ENCODE measurements at regions not wholly inside any gene's neighbourhood (a gene's known extent, or its start where the extent isn't known, plus 50 kb on each side); places are given as distances from the start of the nearest gene placed in this dataset.

GRCh38 chr9:86807367-86807976 is 139.8 kb downstream of the GAS1 start:
- Histone ChIP-seq H3K36me3 (ENCODE audit: control insufficient read depth, insufficient read depth, low read length) (no peaks in the 10 kb centered on the region), H3K4me1 (ENCODE audit: control insufficient read depth, insufficient read depth, low read length) (no peaks in the 10 kb centered on the region), H3K9me3 (ENCODE audit: control insufficient read depth, low read length) (no peaks in the 10 kb centered on the region), H3K27me3 (ENCODE audit: control insufficient read depth, insufficient read depth, low read length) (no peaks in the 10 kb centered on the region), H3K4me3 (ENCODE audit: low read length) (no peak overlapping the region), H3K9ac (ENCODE audit: low read length) (no peak overlapping the region)

GRCh38 chr9:86804011-86804410 is 143.3 kb downstream of the GAS1 start:
- no peaks in the 10 kb centered on the region for H3K27me3 ChIP-seq (ENCODE audit: control insufficient read depth, insufficient read depth, low read length)
- H3K4me1 ChIP-seq (ENCODE audit: control insufficient read depth, insufficient read depth, low read length): no peaks in the 10 kb centered on the region
- H3K9me3 ChIP-seq (ENCODE audit: control insufficient read depth, low read length): no peaks in the 10 kb centered on the region
- H3K36me3 ChIP-seq (ENCODE audit: control insufficient read depth, insufficient read depth, low read length): no peaks in the 10 kb centered on the region
- no peak overlapping the region for H3K9ac ChIP-seq (ENCODE audit: low read length)
- H3K4me3 ChIP-seq (ENCODE audit: low read length): no peak overlapping the region

GRCh38 chr9:86802900-86803673 is 144.2 kb downstream of the GAS1 start:
- Histone ChIP-seq H3K27me3 (ENCODE audit: control insufficient read depth, insufficient read depth, low read length) (no peaks in the 10 kb centered on the region), H3K4me1 (ENCODE audit: control insufficient read depth, insufficient read depth, low read length) (no peaks in the 10 kb centered on the region), H3K9ac (ENCODE audit: low read length) (no peak overlapping the region), H3K4me3 (ENCODE audit: low read length) (no peak overlapping the region), H3K9me3 (ENCODE audit: control insufficient read depth, low read length) (no peaks in the 10 kb centered on the region), H3K36me3 (ENCODE audit: control insufficient read depth, insufficient read depth, low read length) (no peaks in the 10 kb centered on the region)

- Histone ChIP-seq H3K4me3 (ENCODE audit: low read length) (no peak overlapping the region), H3K9ac (ENCODE audit: low read length) (no peak overlapping the region), H3K36me3 (ENCODE audit: control insufficient read depth, insufficient read depth, low read length) (no peaks in the 10 kb centered on the region), H3K9me3 (ENCODE audit: control insufficient read depth, low read length) (no peaks in the 10 kb centered on the region), H3K27me3 (ENCODE audit: control insufficient read depth, insufficient read depth, low read length) (no peaks in the 10 kb centered on the region), H3K4me1 (ENCODE audit: control insufficient read depth, insufficient read depth, low read length) (no peaks in the 10 kb centered on the region)
Measured at GRCh38 chr9:86801246-86801645, 146.1 kb downstream of the GAS1 start.

- H3K4me1 ChIP-seq (ENCODE audit: control insufficient read depth, insufficient read depth, low read length): no peaks in the 10 kb centered on the region
- H3K9ac ChIP-seq (ENCODE audit: low read length): no peak overlapping the region
- H3K36me3 ChIP-seq (ENCODE audit: control insufficient read depth, insufficient read depth, low read length): no peaks in the 10 kb centered on the region
- no peak overlapping the region for H3K4me3 ChIP-seq (ENCODE audit: low read length)
- H3K27me3 ChIP-seq (ENCODE audit: control insufficient read depth, insufficient read depth, low read length): no peaks in the 10 kb centered on the region
- no peaks in the 10 kb centered on the region for H3K9me3 ChIP-seq (ENCODE audit: control insufficient read depth, low read length)
Measured at GRCh38 chr9:86800681-86801080, 146.6 kb downstream of the GAS1 start.

- Histone ChIP-seq H3K36me3 (ENCODE audit: control insufficient read depth, insufficient read depth, low read length) (no peaks in the 10 kb centered on the region), H3K27me3 (ENCODE audit: control insufficient read depth, insufficient read depth, low read length) (no peaks in the 10 kb centered on the region), H3K9ac (ENCODE audit: low read length) (no peak overlapping the region), H3K9me3 (ENCODE audit: control insufficient read depth, low read length) (no peaks in the 10 kb centered on the region), H3K4me3 (ENCODE audit: low read length) (no peak overlapping the region), H3K4me1 (ENCODE audit: control insufficient read depth, insufficient read depth, low read length) (no peaks in the 10 kb centered on the region)
Measured at GRCh38 chr9:86798966-86799365, 148.3 kb downstream of the GAS1 start.

GRCh38 chr9:86796666-86797065 is 150.6 kb downstream of the GAS1 start:
- Histone ChIP-seq H3K9me3 (ENCODE audit: control insufficient read depth, low read length) (no peaks in the 10 kb centered on the region), H3K27me3 (ENCODE audit: control insufficient read depth, insufficient read depth, low read length) (no peaks in the 10 kb centered on the region), H3K4me1 (ENCODE audit: control insufficient read depth, insufficient read depth, low read length) (no peaks in the 10 kb centered on the region), H3K9ac (ENCODE audit: low read length) (no peak overlapping the region), H3K4me3 (ENCODE audit: low read length) (no peak overlapping the region), H3K36me3 (ENCODE audit: control insufficient read depth, insufficient read depth, low read length) (no peaks in the 10 kb centered on the region)

- H3K9ac ChIP-seq (ENCODE audit: low read length): no peak overlapping the region
Measured at GRCh38 chr9:86795823-86796553, 151.3 kb downstream of the GAS1 start.

GRCh38 chr9:86795047-86795442 is 152.3 kb downstream of the GAS1 start:
- Histone ChIP-seq H3K9me3 (ENCODE audit: control insufficient read depth, low read length) (no peaks in the 10 kb centered on the region), H3K9ac (ENCODE audit: low read length) (no peak overlapping the region), H3K27me3 (ENCODE audit: control insufficient read depth, insufficient read depth, low read length) (no peaks in the 10 kb centered on the region), H3K4me1 (ENCODE audit: control insufficient read depth, insufficient read depth, low read length) (no peaks in the 10 kb centered on the region), H3K4me3 (ENCODE audit: low read length) (no peak overlapping the region), H3K36me3 (ENCODE audit: control insufficient read depth, insufficient read depth, low read length) (no peaks in the 10 kb centered on the region)

More at GRCh38 chr9:86795823-86796553, 151.3 kb downstream of the GAS1 start:
- Histone ChIP-seq H3K4me1 (ENCODE audit: control insufficient read depth, insufficient read depth, low read length) (no peaks in the 10 kb centered on the region), H3K36me3 (ENCODE audit: control insufficient read depth, insufficient read depth, low read length) (no peaks in the 10 kb centered on the region), H3K9me3 (ENCODE audit: control insufficient read depth, low read length) (no peaks in the 10 kb centered on the region), H3K4me3 (ENCODE audit: low read length) (no peak overlapping the region), H3K27me3 (ENCODE audit: control insufficient read depth, insufficient read depth, low read length) (no peaks in the 10 kb centered on the region)

GRCh38 chr9:86794391-86795046 is 152.8 kb downstream of the GAS1 start:
- no peaks in the 10 kb centered on the region for H3K4me1 ChIP-seq (ENCODE audit: control insufficient read depth, insufficient read depth, low read length)
- no peak overlapping the region for H3K9ac ChIP-seq (ENCODE audit: low read length)
- no peaks in the 10 kb centered on the region for H3K36me3 ChIP-seq (ENCODE audit: control insufficient read depth, insufficient read depth, low read length)
- H3K27me3 ChIP-seq (ENCODE audit: control insufficient read depth, insufficient read depth, low read length): no peaks in the 10 kb centered on the region
- H3K9me3 ChIP-seq (ENCODE audit: control insufficient read depth, low read length): no peaks in the 10 kb centered on the region
- no peak overlapping the region for H3K4me3 ChIP-seq (ENCODE audit: low read length)

GRCh38 chr9:86792136-86792535 is 155.2 kb downstream of the GAS1 start:
- Histone ChIP-seq H3K9ac (ENCODE audit: low read length) (no peak overlapping the region), H3K4me3 (ENCODE audit: low read length) (no peak overlapping the region), H3K9me3 (ENCODE audit: control insufficient read depth, low read length) (no peaks in the 10 kb centered on the region), H3K4me1 (ENCODE audit: control insufficient read depth, insufficient read depth, low read length) (no peaks in the 10 kb centered on the region), H3K36me3 (ENCODE audit: control insufficient read depth, insufficient read depth, low read length) (no peaks in the 10 kb centered on the region), H3K27me3 (ENCODE audit: control insufficient read depth, insufficient read depth, low read length) (no peaks in the 10 kb centered on the region)

GRCh38 chr9:86790805-86791204 is 156.5 kb downstream of the GAS1 start:
- no peaks in the 10 kb centered on the region for H3K27me3 ChIP-seq (ENCODE audit: control insufficient read depth, insufficient read depth, low read length)
- no peaks in the 10 kb centered on the region for H3K36me3 ChIP-seq (ENCODE audit: control insufficient read depth, insufficient read depth, low read length)
- no peak overlapping the region for H3K9ac ChIP-seq (ENCODE audit: low read length)
- H3K4me1 ChIP-seq (ENCODE audit: control insufficient read depth, insufficient read depth, low read length): no peaks in the 10 kb centered on the region
- no peaks in the 10 kb centered on the region for H3K9me3 ChIP-seq (ENCODE audit: control insufficient read depth, low read length)
- no peak overlapping the region for H3K4me3 ChIP-seq (ENCODE audit: low read length)
